GM18508 (cell line): ENCODE measurements at regions not wholly inside any gene's neighbourhood (a gene's known extent, or its start where the extent isn't known, plus 50 kb on each side); places are given as distances from the start of the nearest gene placed in this dataset.
"Not testable (repeated sequence)": the region's sequence is repeated elsewhere in the genome, so short reads cannot be mapped to it uniquely, and the experiment has no call there.

Source experiments
- ATAC-seq: cut with Tn5 transposase; IDR thresholded peaks from one replicate; pipeline ENCODE4 v1.9.1; 2021; ENCODE audit warnings: moderate number of reproducible peaks; ENCODE audit not compliant: insufficient read depth, unreplicated experiment

GRCh38 chr1:157197906-157198435, 59.8 kb upstream of the ETV3 start:
- no peak for ATAC-seq

- not testable (repeated sequence) for ATAC-seq
These were observed 58.7 kb upstream of the ETV3 start for GRCh38 chr1:157196670-157197456.

- ATAC-seq = no peak
These were observed 58.0 kb upstream of the ETV3 start for GRCh38 chr1:157196245-157196543.

- ATAC-seq = no peak
These were observed 57.5 kb upstream of the ETV3 start for GRCh38 chr1:157195521-157196244.

GRCh38 chr1:157194731-157195520, 56.7 kb upstream of the ETV3 start:
- no peak for ATAC-seq

- no peak for ATAC-seq
These were observed 55.7 kb upstream of the ETV3 start for GRCh38 chr1:157193702-157194391.

GRCh38 chr1:157193219-157193618, 55.0 kb upstream of the ETV3 start:
- ATAC-seq = no peak

GRCh38 chr1:157189986-157190982, 52.1 kb upstream of the ETV3 start:
- ATAC-seq = no peak

- no peak for ATAC-seq
These were observed 50.9 kb upstream of the ETV3 start for GRCh38 chr1:157189096-157189495.
